Ishikawa (cell line): ENCODE measurements at regions not wholly inside any gene's neighbourhood (a gene's known extent, or its start where the extent isn't known, plus 50 kb on each side); places are given as distances from the start of the nearest gene placed in this dataset.

Source experiments
- CEBPB ChIP-seq: IDR thresholded peaks from 2 replicates; pipeline ENCODE4 v1.6.1; 2012
- CREB1 ChIP-seq: IDR thresholded peaks from 2 replicates; pipeline ENCODE4 v1.6.1; 2012; ENCODE audit warnings: low read depth
- EGR1 ChIP-seq: IDR thresholded peaks from 2 replicates; pipeline ENCODE4 v1.6.1; 2012
- EP300 ChIP-seq: IDR thresholded peaks from 2 replicates; pipeline ENCODE4 v1.6.1; 2012; ENCODE audit warnings: borderline replicate concordance
- NFIC ChIP-seq: IDR thresholded peaks from 2 replicates; pipeline ENCODE4 v1.6.1; 2012
- RAD21 ChIP-seq: IDR thresholded peaks from 2 replicates; pipeline ENCODE4 v1.6.1; 2012; ENCODE audit warnings: low read depth
- REST ChIP-seq: IDR thresholded peaks from 2 replicates; pipeline ENCODE4 v1.6.1; 2012; ENCODE audit warnings: low read depth, mild to moderate bottlenecking
- TEAD4 ChIP-seq: IDR thresholded peaks from 2 replicates; pipeline ENCODE4 v1.6.1; 2012
- TF ChIP-seq, protein P1 (sequence below): IDR thresholded peaks from 2 replicates; pipeline ENCODE4 v1.6.1; 2012

GRCh38 chr22:48644108-48644507 is 1183.6 kb downstream of the BRD1 start:
- TF ChIP-seq, protein P1, sequence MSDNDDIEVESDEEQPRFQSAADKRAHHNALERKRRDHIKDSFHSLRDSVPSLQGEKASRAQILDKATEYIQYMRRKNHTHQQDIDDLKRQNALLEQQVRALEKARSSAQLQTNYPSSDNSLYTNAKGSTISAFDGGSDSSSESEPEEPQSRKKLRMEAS, result no peak
- no peak for TF ChIP-seq CEBPB
- no peak for TF ChIP-seq EGR1
- no peak for TF ChIP-seq CREB1
- TF ChIP-seq RAD21, result no peak
- TF ChIP-seq NFIC, result no peak
- peak; percentile 80 for TF ChIP-seq REST
- TF ChIP-seq EP300, result no peak
- TF ChIP-seq TEAD4, result no peak
